Bronchial epithelial cell (primary cell): ENCODE measurements at regions not wholly inside any gene's neighbourhood (a gene's known extent, or its start where the extent isn't known, plus 50 kb on each side); places are given as distances from the start of the nearest gene placed in this dataset.
A peak's percentile ranks its signal among the peaks of the same experiment; 100 is the strongest.

Experiments used
- DNase-seq: peaks from one replicate; pipeline ENCODE4 v3.0.0-alpha.2; 2010; ENCODE audit warnings: low read depth
- FAIRE-seq: peaks from 2 replicates; lab custom pipeline; 2011; peaks lifted over from hg19 to GRCh38; lab: Jason Lieb, UNC
- H3K27me3 ChIP-seq: 2 replicates; pipeline ENCODE4 v1.5.1; 2011; ENCODE audit warnings: low read length; ENCODE audit not compliant: control insufficient read depth, insufficient read depth
- H3K36me3 ChIP-seq: 2 replicates; pipeline ENCODE4 v1.5.1; 2011; ENCODE audit warnings: low read length; ENCODE audit not compliant: control insufficient read depth, insufficient read depth
- H3K4me3 ChIP-seq: 2 replicates; pipeline ENCODE4 v1.5.1; 2011; ENCODE audit warnings: mild to moderate bottlenecking, low read depth, low read length, control low read depth
- TF ChIP-seq, protein P1 (sequence below): IDR thresholded peaks from 2 replicates; pipeline ENCODE4 v1.5.1; 2011; ENCODE audit warnings: mild to moderate bottlenecking, moderate library complexity, low read length, control low read depth, inconsistent platforms; ENCODE audit not compliant: insufficient read depth, severe bottlenecking

GRCh38 chr15:98063871-98064270 is 103.4 kb downstream of the ARRDC4 start:
- no peak for FAIRE-seq
- H3K36me3 ChIP-seq: no peaks in the 10 kb centered on the region
- H3K27me3 ChIP-seq: no peaks in the 10 kb centered on the region
- no peak overlapping the region for H3K4me3 ChIP-seq
- TF ChIP-seq, protein P1, sequence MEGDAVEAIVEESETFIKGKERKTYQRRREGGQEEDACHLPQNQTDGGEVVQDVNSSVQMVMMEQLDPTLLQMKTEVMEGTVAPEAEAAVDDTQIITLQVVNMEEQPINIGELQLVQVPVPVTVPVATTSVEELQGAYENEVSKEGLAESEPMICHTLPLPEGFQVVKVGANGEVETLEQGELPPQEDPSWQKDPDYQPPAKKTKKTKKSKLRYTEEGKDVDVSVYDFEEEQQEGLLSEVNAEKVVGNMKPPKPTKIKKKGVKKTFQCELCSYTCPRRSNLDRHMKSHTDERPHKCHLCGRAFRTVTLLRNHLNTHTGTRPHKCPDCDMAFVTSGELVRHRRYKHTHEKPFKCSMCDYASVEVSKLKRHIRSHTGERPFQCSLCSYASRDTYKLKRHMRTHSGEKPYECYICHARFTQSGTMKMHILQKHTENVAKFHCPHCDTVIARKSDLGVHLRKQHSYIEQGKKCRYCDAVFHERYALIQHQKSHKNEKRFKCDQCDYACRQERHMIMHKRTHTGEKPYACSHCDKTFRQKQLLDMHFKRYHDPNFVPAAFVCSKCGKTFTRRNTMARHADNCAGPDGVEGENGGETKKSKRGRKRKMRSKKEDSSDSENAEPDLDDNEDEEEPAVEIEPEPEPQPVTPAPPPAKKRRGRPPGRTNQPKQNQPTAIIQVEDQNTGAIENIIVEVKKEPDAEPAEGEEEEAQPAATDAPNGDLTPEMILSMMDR: no peak
- no peak for DNase-seq

GRCh38 chr15:98067339-98067738 is 106.8 kb downstream of the ARRDC4 start:
- no peaks in the 10 kb centered on the region for H3K27me3 ChIP-seq
- H3K4me3 ChIP-seq: no peak overlapping the region
- H3K36me3 ChIP-seq: no peaks in the 10 kb centered on the region
- DNase-seq: peak; percentile 19
- TF ChIP-seq, protein P1: no peak
- no peak for FAIRE-seq

DNA sequence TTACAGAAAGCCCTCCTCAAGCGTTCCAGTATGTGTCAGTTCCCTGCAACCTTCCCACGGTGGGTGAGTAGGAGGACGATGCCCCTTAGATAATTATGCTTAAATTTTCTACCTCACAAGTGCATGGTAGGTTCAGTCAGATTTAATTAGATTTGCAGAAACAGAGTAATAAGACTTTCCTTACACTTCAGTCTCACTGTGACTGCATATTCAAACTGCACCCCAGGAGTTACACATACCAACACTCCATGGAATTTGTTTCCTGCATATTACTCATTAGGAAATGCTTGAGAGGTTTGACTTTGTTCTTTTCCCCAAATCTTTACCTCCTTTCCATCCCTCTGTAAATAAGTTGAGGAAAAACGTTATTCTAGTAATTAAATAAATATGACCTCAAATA is 108.8 kb downstream of the ARRDC4 start:
- FAIRE-seq: no peak

GRCh38 chr15:98070137-98070536 is 109.6 kb downstream of the ARRDC4 start:
- FAIRE-seq (no peak), DNase-seq (no peak)
- TF ChIP-seq, protein P1: no peak
- no peak overlapping the region for H3K4me3 ChIP-seq
- no peaks in the 10 kb centered on the region for H3K36me3 ChIP-seq
- no peaks in the 10 kb centered on the region for H3K27me3 ChIP-seq

More for the DNA sequence above, 108.8 kb downstream of the ARRDC4 start:
- Histone ChIP-seq H3K4me3 (no peak overlapping the region), H3K27me3 (no peaks in the 10 kb centered on the region), H3K36me3 (no peaks in the 10 kb centered on the region)
- TF ChIP-seq, protein P1: no peak
- DNase-seq: peak; percentile 15

DNA sequence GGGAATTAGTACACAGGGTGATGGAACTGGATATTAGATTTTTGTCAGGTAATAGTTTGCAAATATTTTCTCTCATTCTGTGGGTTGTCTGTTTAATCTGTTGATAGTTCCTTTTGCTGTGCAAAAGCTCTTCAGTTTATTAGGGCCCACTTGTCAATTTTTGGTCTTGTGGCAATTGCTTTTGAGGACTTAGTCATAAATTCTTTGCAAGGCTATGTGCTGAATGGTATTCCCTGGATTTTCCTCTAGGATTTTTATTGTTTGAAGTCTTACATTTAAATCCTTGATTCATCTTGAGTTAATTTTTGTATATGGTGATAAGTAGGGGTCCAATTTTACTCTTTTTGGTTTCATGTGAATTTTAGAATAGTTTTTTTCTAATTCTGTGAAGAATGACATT is 111.3 kb downstream of the ARRDC4 start:
- no peak overlapping the region for H3K4me3 ChIP-seq
- no peaks in the 10 kb centered on the region for H3K27me3 ChIP-seq
- DNase-seq (no peak), FAIRE-seq (no peak)
- no peaks in the 10 kb centered on the region for H3K36me3 ChIP-seq
- TF ChIP-seq, protein P1: no peak

GRCh38 chr15:98075441-98075840 is 114.9 kb downstream of the ARRDC4 start:
- H3K4me3 ChIP-seq: no peak overlapping the region
- DNase-seq: peak; percentile 72
- no peak for FAIRE-seq
- H3K27me3 ChIP-seq: no peaks in the 10 kb centered on the region
- H3K36me3 ChIP-seq: no peaks in the 10 kb centered on the region
- TF ChIP-seq, protein P1: no peak
